ENCODE measurements at regions not wholly inside any gene's neighbourhood (a gene's known extent, or its start where the extent isn't known, plus 50 kb on each side); places are given as distances from the start of the nearest gene placed in this dataset.

- TF ChIP-seq CTCF (IDR thresholded peaks at IDR 0.05 in 4 of 5, conservative IDR thresholded peaks at IDR 0.05 in 1 of 5), result no peak
- TF ChIP-seq POLR2A (IDR thresholded peaks at IDR 0.05), result no peak
These were observed 1279.5 kb downstream of the CDH12 start for GRCh38 chr5:21573416-21574314.
